ENCODE measurements at regions not wholly inside any gene's neighbourhood (a gene's known extent, or its start where the extent isn't known, plus 50 kb on each side); places are given as distances from the start of the nearest gene placed in this dataset.

GRCh38 chr20:58099956-58100730, 128.3 kb downstream of the ANKRD60 start:
- no peak overlapping the region for H3K4me3 ChIP-seq (ENCODE audit: low read depth, low read length, poor library complexity, severe bottlenecking)
- H3K36me3 ChIP-seq (ENCODE audit: insufficient read depth, low read length): no peaks in the 10 kb centered on the region
- H4K20me1 ChIP-seq (ENCODE audit: insufficient read depth, low read length): no peaks in the 10 kb centered on the region
- no peaks in the 10 kb centered on the region for H3F3A ChIP-seq (ENCODE audit: insufficient read depth, low read length)
- H3K9me3 ChIP-seq (ENCODE audit: low read length): no peaks in the 10 kb centered on the region
- H3K4me1 ChIP-seq (ENCODE audit: insufficient read depth, low read length, severe bottlenecking): no peaks in the 10 kb centered on the region
- H3K9me2 ChIP-seq (ENCODE audit: low read depth, low read length): no peaks in the 10 kb centered on the region
- TF ChIP-seq EZH2 (IDR thresholded peaks at IDR 0.05; ENCODE audit: borderline replicate concordance, low read length) (no peak), CTCF (IDR thresholded peaks at IDR 0.05; ENCODE audit: low read length) (no peak)
- H3K27me3 ChIP-seq (ENCODE audit: insufficient read depth, low read length): peaks cover 3% of the 10 kb centered on the region; the same call in 1 of the 2 replicates
- H3K9ac ChIP-seq (ENCODE audit: low read length): no peak overlapping the region
- H3K79me2 ChIP-seq (ENCODE audit: insufficient read depth, low read length): no peaks in the 10 kb centered on the region
- H3K27ac ChIP-seq (ENCODE audit: low read depth, low read length, poor library complexity, severe bottlenecking): no peak overlapping the region
- no peak overlapping the region for H3K4me2 ChIP-seq (ENCODE audit: low read length)
- H2AFZ ChIP-seq (ENCODE audit: low read length): no peak overlapping the region

GRCh38 chr20:58099291-58099935, 129.0 kb downstream of the ANKRD60 start:
- H3K9me3 ChIP-seq (ENCODE audit: low read length): no peaks in the 10 kb centered on the region
- peaks cover 3% of the 10 kb centered on the region; the same call in 1 of the 2 replicates for H3K27me3 ChIP-seq (ENCODE audit: insufficient read depth, low read length)
- H3K9ac ChIP-seq (ENCODE audit: low read length): no peak overlapping the region
- H3K4me3 ChIP-seq (ENCODE audit: low read depth, low read length, poor library complexity, severe bottlenecking): no peak overlapping the region
- H3K9me2 ChIP-seq (ENCODE audit: low read depth, low read length): no peaks in the 10 kb centered on the region
- H3K27ac ChIP-seq (ENCODE audit: low read depth, low read length, poor library complexity, severe bottlenecking): no peak overlapping the region
- H3K36me3 ChIP-seq (ENCODE audit: insufficient read depth, low read length): no peaks in the 10 kb centered on the region
- no peak for TF ChIP-seq EZH2 (IDR thresholded peaks at IDR 0.05; ENCODE audit: borderline replicate concordance, low read length)
- TF ChIP-seq CTCF (IDR thresholded peaks at IDR 0.05; ENCODE audit: low read length): no peak
- H3F3A ChIP-seq (ENCODE audit: insufficient read depth, low read length): no peaks in the 10 kb centered on the region
- H4K20me1 ChIP-seq (ENCODE audit: insufficient read depth, low read length): no peaks in the 10 kb centered on the region
- H3K79me2 ChIP-seq (ENCODE audit: insufficient read depth, low read length): no peaks in the 10 kb centered on the region
- no peak overlapping the region for H2AFZ ChIP-seq (ENCODE audit: low read length)
- H3K4me2 ChIP-seq (ENCODE audit: low read length): no peak overlapping the region
- no peaks in the 10 kb centered on the region for H3K4me1 ChIP-seq (ENCODE audit: insufficient read depth, low read length, severe bottlenecking)

GRCh38 chr20:58098571-58098970, 129.9 kb downstream of the ANKRD60 start:
- Histone ChIP-seq H3K36me3 (ENCODE audit: insufficient read depth, low read length) (no peaks in the 10 kb centered on the region), H3K4me1 (ENCODE audit: insufficient read depth, low read length, severe bottlenecking) (no peaks in the 10 kb centered on the region), H4K20me1 (ENCODE audit: insufficient read depth, low read length) (no peaks in the 10 kb centered on the region), H3K4me3 (ENCODE audit: low read depth, low read length, poor library complexity, severe bottlenecking) (no peak overlapping the region), H3K9me2 (ENCODE audit: low read depth, low read length) (no peaks in the 10 kb centered on the region), H3K27ac (ENCODE audit: low read depth, low read length, poor library complexity, severe bottlenecking) (no peak overlapping the region), H3K27me3 (ENCODE audit: insufficient read depth, low read length) (peaks cover 3% of the 10 kb centered on the region; the same call in 1 of the 2 replicates), H3K4me2 (ENCODE audit: low read length) (no peak overlapping the region), H3K9ac (ENCODE audit: low read length) (no peak overlapping the region), H3K79me2 (ENCODE audit: insufficient read depth, low read length) (no peaks in the 10 kb centered on the region), H2AFZ (ENCODE audit: low read length) (no peak overlapping the region), H3F3A (ENCODE audit: insufficient read depth, low read length) (no peaks in the 10 kb centered on the region), H3K9me3 (ENCODE audit: low read length) (no peaks in the 10 kb centered on the region)
- no peak for TF ChIP-seq CTCF (IDR thresholded peaks at IDR 0.05; ENCODE audit: low read length)
- no peak for TF ChIP-seq EZH2 (IDR thresholded peaks at IDR 0.05; ENCODE audit: borderline replicate concordance, low read length)

Measured in OCI-LY1 (cell line).